Activated CD4-positive, alpha-beta T cell treated with anti-CD3 and anti-CD28 coated beads for 48 hours (primary cell): ENCODE measurements at regions not wholly inside any gene's neighbourhood (a gene's known extent, or its start where the extent isn't known, plus 50 kb on each side); places are given as distances from the start of the nearest gene placed in this dataset.

ENCODE experiments used
- DNase-seq: peaks from one replicate; pipeline ENCODE4 v3.0.0-alpha.2; 2020

DNA sequence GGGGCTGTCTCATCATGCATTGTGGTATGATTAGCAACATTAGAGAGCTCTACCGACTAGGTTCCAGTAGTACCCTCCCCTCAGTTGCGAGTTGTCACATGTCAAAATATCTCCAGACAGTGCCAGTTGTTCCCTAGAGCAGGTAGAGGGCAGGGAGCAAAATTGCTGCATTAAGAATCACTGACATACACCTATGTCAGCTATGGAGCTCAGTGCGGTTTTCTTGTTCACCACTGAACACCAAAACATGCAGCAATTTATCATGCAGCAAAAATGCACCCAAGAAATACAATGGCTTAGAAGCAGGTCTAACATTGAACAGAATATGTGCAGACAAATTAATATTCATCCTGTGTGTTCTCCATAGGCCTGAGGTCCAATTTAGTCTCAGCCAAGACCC lies 186.9 kb upstream of the STARD13 start:
- no peak for DNase-seq

DNA sequence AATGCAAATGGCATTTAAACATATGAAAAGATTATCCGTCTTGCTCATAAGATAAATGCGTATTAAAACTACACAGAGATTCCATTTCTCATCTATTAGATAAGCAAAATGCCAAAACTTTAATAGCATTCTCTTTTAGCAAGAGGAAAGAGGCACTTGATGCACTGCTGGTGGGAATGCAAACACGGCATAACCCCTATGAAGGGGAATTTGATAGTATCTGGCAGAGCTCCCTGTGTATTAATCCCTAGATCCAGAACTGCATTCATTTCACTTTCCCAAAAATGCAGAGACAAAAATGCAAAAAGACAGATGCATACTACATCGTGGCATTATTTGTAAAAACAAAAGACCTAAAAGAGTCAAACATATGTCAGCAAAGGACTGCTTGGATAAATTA lies 193.6 kb upstream of the STARD13 start:
- no peak for DNase-seq

DNA sequence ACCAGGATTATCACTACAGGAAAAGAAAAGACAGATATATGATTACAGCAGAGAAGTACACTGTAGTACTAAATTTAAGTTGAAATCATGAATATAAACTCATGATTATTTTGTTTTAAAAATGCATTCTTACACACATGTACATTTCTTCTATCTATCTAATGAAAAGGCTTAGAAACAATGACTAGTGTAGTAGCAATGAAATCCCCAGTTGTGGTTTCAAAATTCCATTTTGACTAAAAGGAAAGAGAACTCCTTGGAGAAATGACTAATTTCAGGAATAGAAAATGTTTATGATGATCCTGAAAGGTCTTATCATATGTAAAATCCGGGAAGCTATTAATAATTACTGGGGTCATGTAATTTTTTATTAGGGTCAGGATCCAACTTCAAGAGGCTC lies 195.0 kb upstream of the STARD13 start:
- no peak for DNase-seq

DNA sequence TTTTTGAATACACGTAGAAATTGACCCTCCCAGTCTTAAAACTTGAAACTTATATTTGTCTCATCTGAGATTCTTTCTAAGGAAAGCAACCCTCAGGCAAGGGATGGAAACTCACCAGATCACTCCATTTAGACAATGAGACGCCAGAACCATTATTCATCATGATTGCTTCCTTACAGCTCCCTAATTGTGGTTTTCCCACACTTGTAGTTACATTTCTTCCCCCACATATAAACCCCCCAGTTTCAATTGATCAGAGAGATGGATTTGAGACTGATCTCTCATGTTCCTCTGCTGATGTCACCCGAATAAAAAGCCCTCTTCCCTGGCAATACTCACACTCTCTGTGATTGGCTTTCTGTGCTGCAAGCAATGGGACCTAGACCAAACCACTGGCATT lies 197.9 kb upstream of the STARD13 start:
- no peak for DNase-seq

DNA sequence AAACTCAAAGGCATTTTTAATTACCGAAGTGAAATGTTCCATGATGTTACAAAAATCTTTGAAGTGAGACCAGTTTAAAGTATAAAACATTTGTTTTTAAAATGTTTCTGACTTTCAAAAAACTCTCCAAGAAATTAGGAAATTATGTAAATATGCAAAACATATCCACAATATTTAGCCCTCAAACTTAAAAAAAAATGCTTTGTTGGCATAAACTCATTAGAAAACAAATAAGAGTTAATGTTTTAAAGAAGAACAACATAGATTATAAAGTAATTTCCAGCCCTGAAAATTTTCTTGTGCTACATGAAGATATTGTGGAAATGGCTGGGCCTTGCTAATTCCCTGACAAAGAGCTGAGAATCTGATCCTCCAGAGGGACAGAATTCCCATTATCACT lies 199.7 kb upstream of the STARD13 start:
- no peak for DNase-seq

DNA sequence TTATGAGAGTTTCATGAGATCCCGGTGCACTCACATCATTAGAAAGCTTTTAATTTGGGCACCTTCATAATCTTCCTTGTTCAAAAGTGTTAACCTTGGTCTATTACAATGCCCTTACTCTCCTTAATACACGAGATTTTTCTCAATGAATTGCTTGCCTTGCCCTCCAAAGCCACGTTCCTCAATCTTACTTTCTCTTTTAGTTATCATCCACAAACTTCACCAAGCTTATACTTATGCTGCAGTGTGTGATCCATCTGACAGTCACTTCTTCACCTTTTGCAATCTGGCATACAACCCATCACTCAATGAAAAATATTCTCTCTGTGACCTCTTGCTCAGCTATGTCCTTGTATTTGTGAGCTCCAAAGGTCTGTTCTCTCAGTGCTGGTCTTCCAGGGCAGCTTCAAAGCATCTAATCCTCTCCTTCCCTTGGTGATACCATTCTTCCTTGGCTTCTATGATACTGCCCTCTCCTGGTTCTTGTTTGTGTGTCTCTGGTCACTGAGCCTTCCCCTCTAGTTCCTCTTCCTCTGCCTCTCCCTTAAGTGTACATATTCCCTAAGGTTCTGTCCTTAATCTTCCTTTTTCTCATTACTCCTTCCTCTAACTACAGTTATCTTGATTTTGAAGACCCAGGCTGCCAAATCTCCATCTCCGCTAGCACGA lies 202.2 kb upstream of the STARD13 start:
- DNase-seq = no peak

DNA sequence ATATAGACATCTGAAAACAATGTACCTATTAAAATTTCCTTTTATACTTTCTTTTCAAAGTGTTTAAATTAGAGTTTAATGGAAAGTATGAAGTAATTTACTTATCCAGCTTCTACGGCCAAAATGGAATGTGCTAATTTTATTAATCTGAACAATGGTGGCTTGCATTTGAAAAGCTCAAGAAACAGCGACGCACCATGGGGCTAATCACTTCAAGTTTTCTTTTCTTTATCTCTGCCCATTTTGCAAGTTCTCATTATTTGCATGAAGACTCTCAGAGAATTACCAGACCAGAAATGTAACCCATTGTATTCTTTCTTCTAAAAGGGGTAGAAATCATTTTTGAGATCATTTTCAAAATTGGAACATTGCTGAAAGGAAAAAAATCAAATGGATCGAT lies 204.0 kb upstream of the STARD13 start:
- no peak for DNase-seq

DNA sequence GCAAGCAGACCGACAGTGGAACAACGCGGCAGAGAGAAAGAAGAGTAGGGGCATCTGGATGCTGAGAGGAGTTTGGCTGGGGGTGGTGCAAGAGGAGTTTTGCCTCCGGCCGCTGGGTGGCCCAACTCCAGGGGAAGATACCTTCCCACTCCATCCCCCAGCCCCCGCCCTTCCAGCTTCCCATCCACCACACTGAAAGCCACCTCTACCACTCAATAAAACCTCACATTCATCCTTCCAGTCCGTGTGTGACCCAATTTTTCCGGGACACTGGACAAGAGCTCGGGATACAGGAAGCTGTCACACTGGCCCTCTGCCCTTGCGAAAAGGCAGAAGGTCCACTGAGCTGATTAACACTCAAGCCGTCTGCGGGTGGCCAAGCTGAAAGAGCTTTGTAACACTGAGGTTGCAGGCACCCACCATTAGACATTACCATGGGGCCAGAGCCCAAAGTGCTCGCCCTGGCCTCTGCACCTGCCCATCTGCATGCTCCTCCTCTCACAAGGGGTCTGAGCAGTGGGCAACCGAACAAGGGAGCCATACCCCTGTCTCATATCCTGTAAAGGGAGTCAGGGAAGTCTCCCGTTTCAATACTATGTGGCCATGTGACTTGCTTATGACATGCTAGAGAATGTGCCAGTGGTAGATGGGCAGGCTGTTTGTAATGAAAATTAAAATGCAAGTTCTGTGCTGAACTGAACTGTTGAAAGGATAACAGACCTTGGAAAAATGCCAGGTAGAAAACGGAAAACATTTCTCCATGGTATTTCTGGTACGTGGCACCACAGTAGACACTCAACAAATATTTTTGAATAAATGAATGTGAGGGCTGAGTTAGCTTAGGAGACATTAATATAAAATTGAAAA lies 205.1 kb upstream of the STARD13 start:
- no peak for DNase-seq

DNA sequence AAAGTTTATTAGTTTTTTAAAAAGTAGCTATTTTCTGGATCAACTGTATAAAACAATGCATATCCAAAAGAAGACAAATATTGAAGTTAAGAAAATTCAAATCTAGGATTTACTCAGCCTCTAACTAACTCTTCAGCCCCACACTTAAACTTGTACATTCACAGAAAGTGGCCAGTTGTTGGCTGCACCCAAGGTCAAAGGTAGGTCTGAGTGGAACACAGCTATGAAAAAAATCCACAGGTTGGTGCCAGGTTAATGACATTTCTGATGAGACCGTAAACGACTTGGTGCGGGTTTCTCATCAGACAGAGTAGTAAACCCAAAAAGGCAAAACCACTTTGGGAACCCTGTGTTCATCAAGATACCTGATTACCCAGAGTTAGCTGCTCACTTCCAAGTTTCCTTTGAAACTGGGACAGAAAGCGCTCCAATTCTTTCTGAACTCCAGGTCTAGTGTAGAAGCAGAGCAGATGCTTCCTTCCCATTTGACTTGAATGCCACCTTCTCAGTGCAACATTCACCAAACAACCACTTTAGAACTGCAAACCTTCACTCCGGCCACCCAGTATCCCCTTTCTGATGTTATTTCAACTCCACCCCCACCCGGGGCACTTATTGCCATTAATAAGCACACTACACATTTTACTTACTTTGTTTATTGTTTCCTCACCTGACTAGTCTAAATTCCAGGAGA lies 208.3 kb upstream of the STARD13 start:
- DNase-seq = no peak

DNA sequence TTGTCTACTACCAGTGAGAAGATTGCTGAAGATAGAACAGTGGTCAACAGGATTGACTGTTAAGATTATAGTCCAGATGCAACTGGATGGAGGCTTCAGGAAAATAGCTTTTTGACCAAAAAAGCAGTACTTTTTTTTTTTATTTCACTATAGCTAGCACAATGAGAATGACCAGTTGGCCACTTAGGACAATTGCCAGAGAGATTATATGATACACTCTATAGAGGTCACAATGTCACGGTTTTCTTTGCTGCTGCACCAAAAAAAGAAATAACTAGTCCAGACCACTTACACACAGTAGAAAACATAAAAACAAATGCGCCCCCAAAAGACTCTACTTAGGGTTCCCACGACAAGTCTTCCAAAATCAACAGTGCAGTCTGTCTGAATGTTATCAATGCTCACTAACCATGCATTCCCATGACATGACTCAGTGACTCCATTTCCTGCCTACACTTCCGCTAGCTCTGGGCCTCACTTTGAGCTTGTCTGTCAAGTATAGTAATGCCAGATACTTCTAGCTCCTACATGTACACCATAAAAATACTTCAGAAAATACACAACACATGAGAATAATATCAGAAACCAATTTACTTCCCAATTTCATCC lies 209.1 kb upstream of the STARD13 start:
- peak; percentile 4 for DNase-seq

DNA sequence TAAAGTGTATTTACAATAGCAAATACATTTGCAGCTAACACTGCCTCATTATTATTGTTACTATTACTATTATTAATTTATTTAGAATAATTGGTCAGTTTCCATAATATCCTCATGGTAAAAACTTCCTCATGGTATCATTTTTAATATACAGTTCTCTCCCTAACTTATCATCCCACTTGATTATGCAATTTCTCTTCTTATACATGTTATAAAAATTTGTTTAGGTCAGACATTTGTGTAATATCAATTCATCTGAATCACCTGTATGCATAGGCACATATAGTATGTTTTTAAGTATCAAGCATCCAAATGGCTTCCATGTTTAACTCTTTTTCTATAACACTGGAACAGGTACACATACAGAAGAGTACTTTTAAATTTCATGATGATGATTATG lies 210.8 kb upstream of the STARD13 start:
- no peak for DNase-seq

DNA sequence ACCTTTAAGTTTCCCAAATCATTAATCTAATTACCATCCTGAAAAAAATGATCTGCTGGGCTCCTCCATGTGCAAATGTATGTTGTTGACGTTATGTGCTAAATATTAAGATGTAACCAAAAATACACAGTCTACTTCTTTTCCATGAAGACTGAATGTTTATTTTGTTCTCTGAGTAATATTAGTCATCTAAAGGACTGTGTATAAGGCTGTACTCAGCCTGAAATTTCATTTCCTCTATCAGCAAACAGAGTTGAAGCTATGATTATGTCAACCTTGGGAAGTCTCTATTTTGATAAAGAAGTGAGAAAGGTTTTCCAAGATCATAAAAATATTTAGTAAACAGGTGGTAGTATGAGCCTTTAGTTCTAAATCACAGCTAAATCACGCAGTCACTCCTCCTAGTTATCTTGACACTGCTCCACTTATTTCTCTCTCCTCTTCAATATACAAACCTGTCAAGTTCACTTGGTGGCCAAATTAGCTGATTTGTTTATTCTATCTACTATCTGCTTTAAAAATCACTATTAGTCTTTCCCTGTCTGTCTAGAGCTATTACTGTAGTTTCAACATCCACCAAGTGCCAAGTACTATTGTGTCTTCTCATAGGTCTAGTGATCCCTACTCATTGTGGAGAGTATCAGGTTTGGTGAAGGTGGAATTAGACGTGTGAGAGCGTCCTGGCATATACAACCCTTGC lies 211.7 kb upstream of the STARD13 start:
- DNase-seq = no peak

DNA sequence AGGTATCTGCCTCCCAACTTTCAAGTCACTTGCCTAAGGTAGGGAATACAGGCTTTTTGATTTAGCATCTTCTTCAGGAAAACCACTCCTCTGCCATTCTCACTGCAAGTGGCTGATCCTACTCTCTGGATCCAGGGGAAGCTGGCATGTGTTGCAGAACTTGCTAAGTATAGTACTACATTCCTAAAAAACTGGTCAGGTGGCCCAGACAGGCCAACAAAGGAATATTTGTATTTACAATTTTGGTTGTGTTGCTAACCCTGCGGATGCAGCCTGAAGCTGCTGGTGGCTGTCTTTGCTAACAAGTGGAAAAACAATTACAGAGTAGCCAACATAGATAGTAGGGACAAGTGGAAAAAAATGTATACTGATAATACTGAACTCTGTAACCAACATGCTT lies 222.5 kb upstream of the STARD13 start:
- no peak for DNase-seq

DNA sequence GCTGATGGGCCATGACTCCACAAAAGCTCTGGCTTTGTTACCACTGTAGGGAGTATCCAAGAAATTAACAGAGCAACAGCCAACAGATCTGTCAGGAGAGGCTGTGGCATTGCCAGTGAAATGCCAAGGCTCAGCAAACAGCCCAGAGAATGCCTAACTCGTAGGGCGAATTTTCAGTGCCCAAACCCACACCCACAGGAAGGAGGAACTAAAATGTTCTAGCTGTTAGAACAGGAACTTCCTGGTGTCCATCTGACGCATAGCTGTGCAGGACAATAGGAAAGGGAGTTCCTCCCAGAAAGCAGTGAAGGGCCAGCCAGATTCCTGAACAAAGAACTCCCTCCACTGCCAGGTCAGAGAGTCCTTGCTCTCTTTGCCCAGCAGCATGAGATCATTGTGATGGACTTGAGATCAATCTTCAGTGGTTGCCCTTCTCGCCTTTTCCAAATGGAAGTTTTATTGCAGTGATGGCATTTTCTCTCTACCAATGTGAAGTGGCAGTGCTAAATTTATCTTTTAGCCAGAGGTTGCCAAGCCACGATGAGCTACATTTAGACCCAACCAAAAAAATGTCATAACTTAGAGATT lies 224.2 kb upstream of the STARD13 start:
- DNase-seq = no peak

DNA sequence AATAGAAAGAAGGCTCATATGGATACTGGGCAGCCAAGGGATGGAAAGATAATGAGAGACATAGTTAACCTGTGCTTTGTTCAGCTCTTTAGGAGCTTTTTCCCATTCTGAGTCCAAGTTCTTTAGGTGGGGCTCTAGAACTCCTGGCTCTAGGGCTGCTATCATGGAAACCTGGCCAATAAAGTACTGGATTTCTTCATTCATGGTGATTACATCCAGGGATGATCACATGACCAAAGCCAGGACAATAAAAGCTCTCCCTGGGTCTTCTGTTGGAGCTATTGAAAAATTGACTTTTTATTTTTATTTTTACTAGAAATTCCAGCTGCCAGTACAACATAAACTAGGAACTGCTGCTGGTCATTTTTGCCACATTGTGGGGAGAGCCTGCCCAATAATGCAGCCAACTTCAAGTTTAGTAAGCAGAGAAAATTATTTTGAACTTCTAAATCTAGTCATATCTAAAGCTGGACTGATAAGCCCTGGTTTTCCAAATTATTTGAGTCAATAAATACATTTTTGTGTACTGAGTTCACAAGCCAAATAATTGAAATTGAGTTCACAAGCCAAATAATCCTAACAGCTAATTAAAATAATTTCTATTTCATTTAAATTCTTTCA lies 224.9 kb upstream of the STARD13 start:
- no peak for DNase-seq

DNA sequence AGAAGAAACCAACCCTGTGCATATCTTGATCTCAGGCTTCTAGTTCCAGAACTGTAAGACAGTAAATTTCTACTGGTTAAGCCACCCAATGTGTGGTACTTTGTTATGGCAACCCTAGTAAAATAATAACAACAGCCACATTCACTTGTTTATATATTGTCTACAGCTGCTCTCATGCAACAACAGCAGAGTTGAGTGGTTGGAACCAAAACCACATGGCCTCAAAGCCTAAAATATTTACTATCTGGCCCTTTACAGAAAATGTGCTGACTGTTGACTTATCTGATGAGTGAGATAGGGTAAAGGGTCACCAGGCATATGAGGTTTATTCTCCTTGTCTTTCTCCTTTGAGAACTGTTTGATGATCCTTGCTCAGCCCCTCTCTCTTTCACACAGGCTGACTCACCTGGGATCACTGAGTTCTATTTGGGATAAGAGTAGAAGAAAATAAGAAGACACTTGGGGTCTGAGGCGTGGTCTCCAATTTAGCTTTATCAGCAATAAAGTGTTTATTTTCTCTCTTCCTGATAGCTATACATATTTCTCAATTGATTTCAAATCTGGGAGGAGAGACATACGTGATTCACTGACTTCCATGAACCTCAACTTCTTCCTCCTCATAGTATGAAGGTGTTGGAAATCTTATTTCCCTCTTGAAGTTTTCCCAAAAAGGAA lies 227.5 kb upstream of the STARD13 start:
- DNase-seq = no peak

DNA sequence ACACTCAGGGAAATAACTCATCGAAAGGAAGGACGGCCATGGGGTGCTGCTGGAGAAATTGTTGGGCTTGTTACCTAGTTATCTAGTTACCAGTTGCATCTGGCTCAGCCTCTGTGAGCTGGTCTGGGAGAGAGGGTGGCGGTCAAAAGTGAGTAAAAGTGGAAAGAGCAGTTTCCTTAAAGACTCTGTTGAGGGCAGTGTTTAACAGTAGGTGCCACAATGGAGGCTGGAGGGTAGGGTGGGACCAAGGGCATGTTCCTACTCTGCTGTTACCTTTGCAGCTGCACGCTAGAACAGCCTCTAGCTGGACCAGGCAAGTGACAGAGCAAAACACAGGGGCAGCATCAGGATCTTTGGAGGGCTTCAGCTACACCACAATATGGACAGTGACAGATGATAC lies 228.8 kb upstream of the STARD13 start:
- DNase-seq = no peak

DNA sequence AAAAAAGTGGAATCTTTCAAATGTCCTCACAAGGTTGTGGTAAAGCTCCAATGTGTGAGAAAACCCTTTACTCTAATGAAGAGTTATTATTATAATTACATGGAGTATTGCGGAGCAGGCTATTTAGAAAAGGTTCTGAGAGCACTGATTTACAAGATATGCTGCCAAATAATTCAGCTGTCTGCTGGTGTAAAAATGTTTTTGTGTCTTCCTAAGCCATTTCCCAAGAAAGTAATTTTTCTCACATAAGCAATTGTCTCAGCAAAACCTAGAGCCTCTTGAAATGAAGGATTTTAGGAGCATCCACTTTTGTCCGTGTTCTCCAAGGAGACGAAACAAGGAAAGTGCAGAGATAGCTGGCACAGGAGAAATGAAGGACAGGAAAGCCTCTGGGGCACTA lies 229.6 kb upstream of the STARD13 start:
- DNase-seq = no peak

DNA sequence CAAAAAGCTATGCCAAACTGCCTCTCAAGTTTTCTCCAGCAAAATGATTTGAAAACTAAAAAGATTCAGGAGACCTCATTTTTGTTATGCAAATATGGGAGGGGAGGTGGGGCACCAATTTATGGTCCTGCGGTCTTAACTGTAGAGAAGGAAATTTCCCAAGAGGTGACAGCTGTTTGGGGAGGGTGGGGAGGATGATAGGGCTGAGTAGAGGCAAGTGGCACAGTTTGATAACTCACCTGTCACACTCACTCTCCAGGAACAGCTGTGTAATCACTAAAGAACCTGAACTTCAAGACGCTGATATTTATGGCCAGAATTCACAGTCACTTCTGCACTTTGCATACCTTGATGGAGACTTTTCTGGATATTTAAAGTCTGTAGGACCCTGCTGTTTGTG lies 232.9 kb upstream of the STARD13 start:
- DNase-seq = no peak

DNA sequence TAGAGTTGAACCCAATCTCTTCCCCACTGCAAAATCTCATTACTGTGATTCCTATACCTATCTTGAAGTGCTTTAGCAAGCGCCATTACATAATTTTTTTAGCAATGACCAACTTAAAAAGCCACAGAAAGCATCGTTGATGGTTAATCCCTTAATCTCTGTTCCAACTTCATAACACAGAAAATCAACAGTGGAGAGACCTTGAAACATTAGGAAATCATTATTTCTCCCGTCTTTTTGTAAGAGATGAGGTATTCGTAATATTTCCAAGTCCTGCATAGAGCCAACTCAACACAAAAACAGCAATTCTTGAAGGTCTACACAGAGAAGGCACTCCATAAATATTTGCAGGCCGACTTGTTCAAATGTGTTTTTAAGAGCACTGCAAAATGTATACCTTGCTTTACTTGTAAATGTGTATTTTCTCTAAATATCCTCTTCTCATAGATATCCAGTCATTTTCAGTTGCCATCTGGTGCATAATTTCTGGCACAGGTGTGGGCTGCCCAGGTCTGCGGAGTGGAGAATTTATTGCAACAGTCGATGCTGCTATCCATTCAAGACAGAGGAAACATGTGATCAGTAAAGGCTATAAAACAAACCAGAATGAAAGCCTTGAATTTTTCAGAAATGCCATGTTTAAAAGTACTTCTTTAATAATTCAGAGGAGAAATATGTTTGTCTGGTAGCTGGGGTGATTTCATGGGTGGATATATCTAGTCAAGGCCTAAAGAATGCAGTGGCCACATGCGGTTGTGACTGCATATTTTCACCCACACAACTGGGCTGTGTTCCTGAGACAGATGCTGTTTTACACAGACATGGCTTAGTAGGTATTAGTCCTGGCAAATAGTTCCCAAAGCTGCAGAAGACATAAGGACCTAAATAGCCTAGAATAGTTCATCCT lies 234.3 kb upstream of the STARD13 start:
- no peak for DNase-seq
